Neural progenitor cell (in vitro differentiated cells): ENCODE measurements at regions not wholly inside any gene's neighbourhood (a gene's known extent, or its start where the extent isn't known, plus 50 kb on each side); places are given as distances from the start of the nearest gene placed in this dataset.

Experiments
- EZH2 ChIP-seq: fragments of 200-600 bp; sonication (generic); IDR thresholded peaks from 2 replicates; pipeline ENCODE4 v1.6.1; 2017; ENCODE audit warnings: antibody characterized with exemption, mild to moderate bottlenecking, moderate library complexity
- EZH2phosphoT487 ChIP-seq: fragments of 200-600 bp; sonication (generic); IDR thresholded peaks from 2 replicates; pipeline ENCODE4 v1.6.1; 2017; ENCODE audit warnings: antibody characterized with exemption
- TF ChIP-seq, protein P1 (sequence below): fragments of 200-600 bp; sonication (generic); IDR thresholded peaks from 2 replicates; pipeline ENCODE4 v1.5.1; 2017; ENCODE audit warnings: antibody characterized with exemption, mild to moderate bottlenecking

DNA sequence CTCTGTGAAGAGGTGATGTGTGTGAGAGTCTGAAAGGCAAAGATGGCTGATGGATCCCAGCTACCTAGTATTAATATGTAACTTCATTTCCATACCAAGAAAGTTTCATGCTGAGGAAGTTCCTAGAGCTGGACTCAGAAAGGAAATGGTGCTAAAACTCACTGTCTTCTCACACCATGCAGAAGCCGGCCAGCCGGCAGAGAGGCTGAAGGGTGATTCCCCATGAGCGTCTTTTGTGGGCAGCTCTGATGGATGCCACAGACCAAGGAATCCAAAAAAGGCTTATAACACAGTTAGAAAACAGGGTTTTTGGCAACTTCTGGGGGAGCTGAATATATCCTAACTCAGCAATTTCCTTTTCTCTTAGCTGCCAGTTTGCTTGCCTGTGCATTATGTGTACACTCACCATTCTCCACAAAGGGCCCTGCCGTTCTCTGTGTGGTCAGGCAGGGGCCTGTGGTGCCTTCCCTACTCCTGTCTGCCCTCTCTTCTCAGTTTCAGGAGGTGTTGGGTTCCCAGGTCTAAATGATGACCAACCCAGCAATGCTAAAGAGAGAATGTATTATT lies 289.4 kb downstream of the MTX2 start:
- TF ChIP-seq, protein P1, sequence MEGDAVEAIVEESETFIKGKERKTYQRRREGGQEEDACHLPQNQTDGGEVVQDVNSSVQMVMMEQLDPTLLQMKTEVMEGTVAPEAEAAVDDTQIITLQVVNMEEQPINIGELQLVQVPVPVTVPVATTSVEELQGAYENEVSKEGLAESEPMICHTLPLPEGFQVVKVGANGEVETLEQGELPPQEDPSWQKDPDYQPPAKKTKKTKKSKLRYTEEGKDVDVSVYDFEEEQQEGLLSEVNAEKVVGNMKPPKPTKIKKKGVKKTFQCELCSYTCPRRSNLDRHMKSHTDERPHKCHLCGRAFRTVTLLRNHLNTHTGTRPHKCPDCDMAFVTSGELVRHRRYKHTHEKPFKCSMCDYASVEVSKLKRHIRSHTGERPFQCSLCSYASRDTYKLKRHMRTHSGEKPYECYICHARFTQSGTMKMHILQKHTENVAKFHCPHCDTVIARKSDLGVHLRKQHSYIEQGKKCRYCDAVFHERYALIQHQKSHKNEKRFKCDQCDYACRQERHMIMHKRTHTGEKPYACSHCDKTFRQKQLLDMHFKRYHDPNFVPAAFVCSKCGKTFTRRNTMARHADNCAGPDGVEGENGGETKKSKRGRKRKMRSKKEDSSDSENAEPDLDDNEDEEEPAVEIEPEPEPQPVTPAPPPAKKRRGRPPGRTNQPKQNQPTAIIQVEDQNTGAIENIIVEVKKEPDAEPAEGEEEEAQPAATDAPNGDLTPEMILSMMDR, result no peak
- TF ChIP-seq EZH2 (no peak), EZH2phosphoT487 (no peak)
